Kidney epithelial cell (primary cell): ENCODE measurements at regions not wholly inside any gene's neighbourhood (a gene's known extent, or its start where the extent isn't known, plus 50 kb on each side); places are given as distances from the start of the nearest gene placed in this dataset.

Source experiments
- DNase-seq: peaks from one replicate; pipeline ENCODE4 v3.0.0-alpha.2; 2010; ENCODE audit warnings: low read depth
- H3K27me3 ChIP-seq: 2 replicates; pipeline ENCODE4 v1.6.0; 2011; ENCODE audit warnings: low read length; ENCODE audit not compliant: control insufficient read depth, insufficient read depth
- H3K36me3 ChIP-seq: 2 replicates; pipeline ENCODE4 v1.5.1; 2011; ENCODE audit warnings: low read length; ENCODE audit not compliant: control insufficient read depth, insufficient read depth
- H3K4me3 ChIP-seq: 2 replicates; pipeline ENCODE4 v1.5.1; 2011; ENCODE audit warnings: low read depth, mild to moderate bottlenecking, control low read depth, low read length
- TF ChIP-seq, protein P1 (sequence below): IDR thresholded peaks from 2 replicates; pipeline ENCODE4 v1.5.1; 2011; ENCODE audit warnings: mild to moderate bottlenecking, moderate library complexity, low read length, control low read depth, inconsistent platforms; ENCODE audit not compliant: insufficient read depth, poor library complexity, severe bottlenecking

DNA sequence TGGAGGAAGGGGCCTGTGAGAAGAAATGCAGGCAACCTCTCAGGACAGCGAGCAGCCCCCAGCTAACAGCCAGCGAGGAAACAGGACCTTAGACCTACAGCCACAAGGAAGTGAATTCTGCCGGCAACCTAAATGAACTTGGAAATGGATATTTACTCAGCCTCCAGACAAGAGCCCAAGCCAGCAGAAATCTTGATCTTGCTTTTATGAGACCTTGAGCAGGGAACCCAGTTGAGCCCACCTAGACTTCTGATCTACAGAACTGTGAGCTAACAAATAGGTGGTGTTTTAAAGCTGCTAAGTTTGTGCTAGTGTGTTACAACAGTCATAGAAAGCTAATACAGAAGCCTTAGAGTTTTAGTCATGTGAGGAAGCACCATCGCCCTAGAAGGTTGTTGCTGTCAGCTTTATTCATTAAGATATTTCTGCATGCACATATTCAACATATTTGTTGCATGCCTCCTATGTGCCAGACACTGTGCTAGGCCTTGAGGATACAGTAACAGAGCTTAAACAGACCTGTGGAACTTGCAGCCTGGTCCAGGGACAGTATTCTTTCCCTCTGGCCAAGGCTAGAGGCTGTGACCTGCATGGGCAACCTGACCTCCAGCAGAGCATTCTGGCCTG is 50.3 kb downstream of the NALF2 start:
- Histone ChIP-seq H3K4me3 (no peak overlapping the region), H3K27me3 (no peaks in the 10 kb centered on the region), H3K36me3 (no peaks in the 10 kb centered on the region)
- DNase-seq, result no peak
- TF ChIP-seq, protein P1, sequence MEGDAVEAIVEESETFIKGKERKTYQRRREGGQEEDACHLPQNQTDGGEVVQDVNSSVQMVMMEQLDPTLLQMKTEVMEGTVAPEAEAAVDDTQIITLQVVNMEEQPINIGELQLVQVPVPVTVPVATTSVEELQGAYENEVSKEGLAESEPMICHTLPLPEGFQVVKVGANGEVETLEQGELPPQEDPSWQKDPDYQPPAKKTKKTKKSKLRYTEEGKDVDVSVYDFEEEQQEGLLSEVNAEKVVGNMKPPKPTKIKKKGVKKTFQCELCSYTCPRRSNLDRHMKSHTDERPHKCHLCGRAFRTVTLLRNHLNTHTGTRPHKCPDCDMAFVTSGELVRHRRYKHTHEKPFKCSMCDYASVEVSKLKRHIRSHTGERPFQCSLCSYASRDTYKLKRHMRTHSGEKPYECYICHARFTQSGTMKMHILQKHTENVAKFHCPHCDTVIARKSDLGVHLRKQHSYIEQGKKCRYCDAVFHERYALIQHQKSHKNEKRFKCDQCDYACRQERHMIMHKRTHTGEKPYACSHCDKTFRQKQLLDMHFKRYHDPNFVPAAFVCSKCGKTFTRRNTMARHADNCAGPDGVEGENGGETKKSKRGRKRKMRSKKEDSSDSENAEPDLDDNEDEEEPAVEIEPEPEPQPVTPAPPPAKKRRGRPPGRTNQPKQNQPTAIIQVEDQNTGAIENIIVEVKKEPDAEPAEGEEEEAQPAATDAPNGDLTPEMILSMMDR, result no peak

DNA sequence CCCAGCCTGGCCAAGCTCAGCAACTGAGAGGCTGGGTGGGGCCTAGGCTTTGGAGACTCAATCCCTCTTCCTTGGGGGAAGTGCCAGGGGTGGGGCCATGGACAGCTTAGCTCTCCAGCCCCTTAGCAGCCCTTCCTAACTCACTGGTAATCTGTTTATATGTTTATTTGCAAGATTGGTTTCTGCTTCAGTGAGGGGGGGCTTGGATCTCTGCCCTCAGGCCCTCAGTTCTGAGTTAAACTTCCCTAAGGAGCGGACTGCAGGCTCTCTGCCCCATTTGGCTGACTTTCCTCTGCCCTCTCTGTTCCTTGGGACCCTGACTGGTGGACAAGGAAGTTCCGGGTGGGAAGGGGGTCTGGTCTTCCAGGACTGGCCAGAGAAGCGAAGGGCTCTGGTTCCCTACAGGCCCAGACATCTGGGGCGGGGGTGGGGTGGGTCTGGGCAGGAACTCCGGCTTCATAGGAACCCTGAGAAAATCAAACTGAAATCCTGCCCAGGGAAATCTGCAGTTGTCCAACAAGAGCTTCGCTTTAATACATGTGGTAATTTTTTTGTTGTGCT is 51.4 kb downstream of the NALF2 start:
- H3K4me3 ChIP-seq, result no peak overlapping the region
- H3K36me3 ChIP-seq, result no peaks in the 10 kb centered on the region
- DNase-seq, result no peak
- H3K27me3 ChIP-seq, result no peaks in the 10 kb centered on the region
- TF ChIP-seq, protein P1, result no peak

DNA sequence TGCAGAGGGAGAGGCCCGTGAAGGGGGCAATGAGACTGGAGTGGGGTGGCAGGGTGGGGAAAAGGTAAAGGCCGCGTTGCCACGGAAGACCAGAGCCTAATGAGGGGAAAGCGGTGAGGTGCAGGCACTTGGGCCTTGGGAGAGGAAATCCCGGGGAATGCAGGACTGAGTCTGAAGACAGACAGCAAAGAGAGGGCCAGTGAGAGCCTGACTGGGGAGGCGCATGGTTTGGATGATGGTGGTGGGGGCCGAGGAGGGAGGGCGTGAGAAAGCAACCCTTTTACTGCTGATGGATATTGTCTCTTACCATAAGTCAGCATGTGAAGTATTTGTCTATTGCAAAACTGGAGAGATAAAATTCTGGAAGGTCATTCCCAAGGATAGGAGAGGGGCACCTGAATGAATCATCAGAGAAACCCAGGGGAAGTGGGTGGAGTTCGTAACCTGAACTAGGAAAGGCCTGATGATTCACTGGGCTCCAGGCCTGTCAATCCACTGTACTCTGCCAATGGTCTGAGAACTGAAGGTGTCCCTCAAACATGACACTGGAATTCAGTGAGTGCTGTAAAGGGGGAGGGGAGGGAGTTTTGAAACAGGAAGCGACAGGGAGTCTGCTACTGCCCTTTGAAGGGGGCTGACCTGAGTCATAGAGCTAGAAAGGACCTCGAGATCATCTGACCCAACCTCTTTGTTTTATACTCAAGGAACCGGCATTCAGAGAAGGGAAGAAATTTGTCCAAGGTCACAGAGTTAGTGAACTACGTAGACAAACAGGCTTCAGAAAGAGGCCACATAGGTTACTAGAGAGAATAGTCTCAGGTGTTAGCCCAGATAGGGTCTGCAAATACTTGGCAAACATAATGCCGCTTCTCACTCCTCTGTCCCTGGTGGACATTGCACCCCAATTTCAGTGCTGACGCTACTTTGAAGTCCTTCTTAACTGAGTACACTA is 52.2 kb downstream of the NALF2 start:
- Histone ChIP-seq H3K36me3 (no peaks in the 10 kb centered on the region), H3K27me3 (no peaks in the 10 kb centered on the region), H3K4me3 (no peak overlapping the region)
- peak; percentile 7 for DNase-seq
- TF ChIP-seq, protein P1, result no peak

DNA sequence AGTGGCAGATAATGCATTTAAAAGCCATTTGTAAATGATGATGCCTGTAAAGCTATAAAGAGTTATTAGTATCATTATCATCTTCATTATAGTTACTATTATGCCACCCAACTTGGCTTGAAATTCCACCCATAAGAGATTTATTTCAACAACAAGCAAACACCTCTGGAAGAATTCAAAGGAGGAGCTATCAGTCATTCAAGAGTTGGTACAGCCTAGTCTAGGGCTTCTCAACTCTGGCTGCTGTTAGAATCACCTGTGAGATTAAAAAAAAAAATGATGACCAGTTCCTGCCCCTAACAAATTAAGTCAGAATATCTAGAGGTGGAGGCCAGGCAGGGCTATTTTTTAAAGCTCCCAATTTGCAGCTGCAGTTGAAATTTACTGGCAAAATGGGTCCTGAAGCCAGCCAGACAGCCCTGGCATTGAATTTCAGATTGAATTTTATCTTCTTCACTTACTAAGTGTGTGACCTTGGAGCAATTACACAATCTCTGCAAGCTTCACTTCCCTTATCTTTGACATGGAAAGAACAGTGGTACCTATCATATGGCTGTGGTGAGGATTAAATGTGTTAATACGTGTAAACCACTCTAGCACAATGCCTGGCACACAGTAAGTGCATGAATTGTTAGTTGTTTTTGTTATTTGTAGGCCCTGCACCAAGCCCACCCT is 52.9 kb upstream of the EDA start:
- H3K27me3 ChIP-seq, result no peaks in the 10 kb centered on the region
- H3K36me3 ChIP-seq, result no peaks in the 10 kb centered on the region
- TF ChIP-seq, protein P1, result no peak
- H3K4me3 ChIP-seq, result no peak overlapping the region
- DNase-seq, result no peak

DNA sequence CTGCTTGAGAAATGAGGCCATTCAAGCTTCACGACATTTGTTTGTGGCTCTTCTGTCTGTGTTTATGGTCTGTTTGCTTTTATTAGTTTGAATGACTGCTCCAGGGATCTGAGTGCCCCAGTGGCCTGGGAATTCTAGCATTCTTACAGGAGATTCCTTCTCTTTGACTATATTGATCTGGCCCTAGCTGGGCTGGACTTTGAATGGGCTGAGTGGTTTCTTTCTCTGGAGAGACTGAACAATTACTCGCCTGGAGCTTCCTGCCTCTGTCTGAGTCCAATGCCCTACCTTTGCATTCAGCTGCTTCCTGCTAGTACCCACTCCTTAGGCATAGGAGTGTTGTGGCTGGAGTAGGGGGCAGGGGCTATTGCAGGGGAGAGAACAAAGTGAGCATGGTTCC is 51.2 kb upstream of the EDA start:
- H3K4me3 ChIP-seq, result no peak overlapping the region
- no peak for DNase-seq
- H3K27me3 ChIP-seq, result no peaks in the 10 kb centered on the region
- TF ChIP-seq, protein P1, result no peak
- H3K36me3 ChIP-seq, result no peaks in the 10 kb centered on the region
